ENCODE measurements at regions not wholly inside any gene's neighbourhood (a gene's known extent, or its start where the extent isn't known, plus 50 kb on each side); places are given as distances from the start of the nearest gene placed in this dataset.

GRCh38 chr9:120197605-120198004 is 382.4 kb downstream of the CDK5RAP2 start:
- no peaks in the 10 kb centered on the region for H3K4me1 Mint-ChIP-seq (ENCODE audit: low read depth)
- ChIA-PET CTCF (no interaction called here), POLR2A (no interaction called here)
- TF ChIP-seq CTCF (IDR thresholded peaks at IDR 0.05): no peak
- intact Hi-C loops (cut with micrococcal nuclease): no loop called here
- no peaks in the 10 kb centered on the region for H3K36me3 Mint-ChIP-seq (ENCODE audit: low read depth)
- H3K4me3 Mint-ChIP-seq: no peak overlapping the region
- no peaks in the 10 kb centered on the region for H3K27me3 Mint-ChIP-seq
- H3K9me3 Mint-ChIP-seq: no peaks in the 10 kb centered on the region
- ATAC-seq: no peak
- no peak for DNase-seq
- H3K27ac Mint-ChIP-seq: no peak overlapping the region

GRCh38 chr9:120191141-120191540 is 388.8 kb downstream of the CDK5RAP2 start:
- no peaks in the 10 kb centered on the region for H3K9me3 Mint-ChIP-seq
- no peak overlapping the region for H3K4me3 Mint-ChIP-seq
- no peak for TF ChIP-seq CTCF (IDR thresholded peaks at IDR 0.05)
- ChIA-PET POLR2A (no interaction called here), CTCF (no interaction called here)
- H3K36me3 Mint-ChIP-seq (ENCODE audit: low read depth): no peaks in the 10 kb centered on the region
- no peaks in the 10 kb centered on the region for H3K4me1 Mint-ChIP-seq (ENCODE audit: low read depth)
- ATAC-seq: no peak
- H3K27me3 Mint-ChIP-seq: peaks cover 2% of the 10 kb centered on the region
- DNase-seq: no peak
- intact Hi-C loops (cut with micrococcal nuclease): no loop called here
- H3K27ac Mint-ChIP-seq: no peak overlapping the region

GRCh38 chr9:120187758-120188157 is 392.2 kb downstream of the CDK5RAP2 start:
- Mint-ChIP-seq H3K4me3 (no peak overlapping the region), H3K36me3 (ENCODE audit: low read depth) (no peaks in the 10 kb centered on the region), H3K4me1 (ENCODE audit: low read depth) (no peaks in the 10 kb centered on the region), H3K27me3 (peaks cover 2% of the 10 kb centered on the region), H3K9me3 (no peaks in the 10 kb centered on the region), H3K27ac (no peak overlapping the region)
- ChIA-PET POLR2A (no interaction called here), CTCF (no interaction called here)
- intact Hi-C loops (cut with micrococcal nuclease): no loop called here
- no peak for TF ChIP-seq CTCF (IDR thresholded peaks at IDR 0.05)
- no peak for ATAC-seq
- no peak for DNase-seq

- Mint-ChIP-seq H3K9me3 (no peaks in the 10 kb centered on the region), H3K27ac (no peak overlapping the region), H3K27me3 (peaks cover 2% of the 10 kb centered on the region), H3K4me1 (ENCODE audit: low read depth) (no peaks in the 10 kb centered on the region), H3K4me3 (no peak overlapping the region), H3K36me3 (ENCODE audit: low read depth) (no peaks in the 10 kb centered on the region)
- DNase-seq: no peak
- no peak for ATAC-seq
- intact Hi-C loops (cut with micrococcal nuclease): no loop called here
- ChIA-PET POLR2A (no interaction called here), CTCF (no interaction called here)
- no peak for TF ChIP-seq CTCF (IDR thresholded peaks at IDR 0.05)
Measured at GRCh38 chr9:120186276-120186675, 393.7 kb downstream of the CDK5RAP2 start.

GRCh38 chr9:120184266-120184665 is 395.7 kb downstream of the CDK5RAP2 start:
- H3K9me3 Mint-ChIP-seq: no peaks in the 10 kb centered on the region
- H3K36me3 Mint-ChIP-seq (ENCODE audit: low read depth): no peaks in the 10 kb centered on the region
- no peak overlapping the region for H3K27ac Mint-ChIP-seq
- DNase-seq (no peak), ATAC-seq (no peak)
- ChIA-PET POLR2A (no interaction called here), CTCF (no interaction called here)
- peaks cover 1% of the 10 kb centered on the region for H3K27me3 Mint-ChIP-seq
- no peaks in the 10 kb centered on the region for H3K4me1 Mint-ChIP-seq (ENCODE audit: low read depth)
- no peak for TF ChIP-seq CTCF (IDR thresholded peaks at IDR 0.05)
- intact Hi-C loops (cut with micrococcal nuclease): no loop called here
- no peak overlapping the region for H3K4me3 Mint-ChIP-seq

Measured in activated CD8-positive, alpha-beta T cell treated with anti-CD3 and anti-CD28 coated beads for 36 hours (primary cell).